GM23338 (cell line): ENCODE measurements at regions not wholly inside any gene's neighbourhood (a gene's known extent, or its start where the extent isn't known, plus 50 kb on each side); places are given as distances from the start of the nearest gene placed in this dataset.

Source experiments
- ATAC-seq: fragments of 200-7000 bp; cut with Tn5 transposase; 3 replicates; pipeline ENCODE4 v1.9.1; 2020
- DNase-seq: peaks from one replicate; pipeline ENCODE4 v3.0.0-alpha.2; 2015; ENCODE audit warnings: low spot score
- H2AFZ ChIP-seq: fragments of 200-600 bp; sonication (generic); 2 replicates; pipeline ENCODE4 v1.8.0; 2016; ENCODE audit warnings: antibody characterized with exemption, mild to moderate bottlenecking, moderate library complexity
- H3F3A ChIP-seq: fragments of 200-600 bp; sonication (generic); replicated peaks from 2 replicates; pipeline ENCODE4 v1.8.0; 2017; ENCODE audit warnings: antibody characterized with exemption, mixed run types, low read depth
- H3K27ac ChIP-seq: fragments of 200-600 bp; sonication (generic); 2 replicates; pipeline ENCODE4 v1.6.1; 2016; ENCODE audit warnings: low read depth
- H3K27me3 ChIP-seq: fragments of 200-600 bp; sonication (generic); 2 replicates; pipeline ENCODE4 v1.8.0; 2016; ENCODE audit warnings: mild to moderate bottlenecking, mixed run types, moderate library complexity; ENCODE audit not compliant: insufficient read depth
- H3K36me3 ChIP-seq: fragments of 200-600 bp; sonication (generic); 2 replicates; pipeline ENCODE4 v1.8.0; 2016; ENCODE audit warnings: mild to moderate bottlenecking; ENCODE audit not compliant: insufficient read depth
- H3K4me1 ChIP-seq: fragments of 200-600 bp; sonication (generic); 2 replicates; pipeline ENCODE4 v1.8.0; 2016; ENCODE audit warnings: mild to moderate bottlenecking, moderate library complexity; ENCODE audit not compliant: insufficient read depth
- H3K4me2 ChIP-seq: fragments of 200-600 bp; sonication (generic); 2 replicates; pipeline ENCODE4 v1.7.1; 2017; ENCODE audit warnings: mixed run types
- H3K4me3 ChIP-seq: fragments of 200-600 bp; sonication (generic); 2 replicates; pipeline ENCODE4 v1.6.1; 2016; ENCODE audit warnings: mixed run types
- H3K79me2 ChIP-seq: fragments of 200-600 bp; sonication (generic); replicated peaks from 2 replicates; pipeline ENCODE4 v1.8.0; 2017; ENCODE audit warnings: mild to moderate bottlenecking; ENCODE audit not compliant: insufficient read depth
- H3K9me2 ChIP-seq: fragments of 200-600 bp; sonication (generic); 2 replicates; pipeline ENCODE4 v1.8.0; 2017; ENCODE audit not compliant: insufficient read depth
- H4K20me1 ChIP-seq: fragments of 200-600 bp; sonication (generic); replicated peaks from 2 replicates; pipeline ENCODE4 v1.8.0; 2017; ENCODE audit warnings: mild to moderate bottlenecking; ENCODE audit not compliant: insufficient read depth
- H3K27ac Mint-ChIP-seq: 2 replicates; pipeline ENCODE4 v1.8.0; 2020; ENCODE audit warnings: inconsistent platforms, mild to moderate bottlenecking, moderate library complexity, mixed read lengths
- H3K27me3 Mint-ChIP-seq: 3 replicates; pipeline ENCODE4 v1.8.0; 2022; ENCODE audit warnings: low read depth, mild to moderate bottlenecking, moderate library complexity, mixed read lengths, inconsistent platforms; ENCODE audit not compliant: insufficient read depth, poor library complexity
- H3K36me3 Mint-ChIP-seq: 3 replicates; pipeline ENCODE4 v1.8.0; 2021; ENCODE audit warnings: low read depth, mild to moderate bottlenecking, inconsistent platforms, moderate library complexity, mixed read lengths
- H3K4me1 Mint-ChIP-seq: 3 replicates; pipeline ENCODE4 v1.8.0; 2020; ENCODE audit warnings: mild to moderate bottlenecking, inconsistent platforms, mixed read lengths
- H3K4me3 Mint-ChIP-seq: 3 replicates; pipeline ENCODE4 v1.8.0; 2021; ENCODE audit warnings: moderate library complexity, mild to moderate bottlenecking, inconsistent platforms, mixed read lengths
- H3K9me3 Mint-ChIP-seq: 3 replicates; pipeline ENCODE4 v1.8.0; 2020; ENCODE audit warnings: moderate library complexity, mild to moderate bottlenecking, inconsistent platforms, mixed read lengths
- CREB1 ChIP-seq: fragments of 250-450 bp; sonication (Bioruptor Pico); IDR thresholded peaks from 2 replicates; pipeline ENCODE4 v1.5.0; 2020; ENCODE audit warnings: low read depth, mild to moderate bottlenecking, moderate library complexity
- ETS1 ChIP-seq: IDR thresholded peaks from 2 replicates; pipeline ENCODE4 v1.6.1; 2016; ENCODE audit warnings: antibody characterized with exemption
- EZH2 ChIP-seq: fragments of 200-600 bp; sonication (generic); IDR thresholded peaks from one replicate; pipeline ENCODE4 v1.8.0; 2017; ENCODE audit warnings: antibody characterized with exemption, mild to moderate bottlenecking, low read depth; ENCODE audit not compliant: unreplicated experiment
- EZH2phosphoT487 ChIP-seq: fragments of 200-600 bp; sonication (generic); IDR thresholded peaks from one replicate; pipeline ENCODE4 v1.8.1; 2018; ENCODE audit warnings: antibody characterized with exemption; ENCODE audit not compliant: unreplicated experiment
- JUNB ChIP-seq: IDR thresholded peaks from one replicate; pipeline ENCODE4 v1.6.1; 2016; ENCODE audit warnings: antibody characterized with exemption; ENCODE audit not compliant: unreplicated experiment
- NANOG ChIP-seq: IDR thresholded peaks from 2 replicates; pipeline ENCODE4 v1.6.1; 2016; ENCODE audit warnings: antibody characterized with exemption, borderline replicate concordance
- POLR2AphosphoS5 ChIP-seq: IDR thresholded peaks from 2 replicates; pipeline ENCODE4 v1.6.1; 2016; ENCODE audit warnings: antibody characterized with exemption, low read depth
- STAT1 ChIP-seq: IDR thresholded peaks from one replicate; pipeline ENCODE4 v1.6.1; 2016; ENCODE audit warnings: antibody characterized with exemption; ENCODE audit not compliant: unreplicated experiment
- ZNF114 ChIP-seq: fragments of 250-450 bp; sonication (Bioruptor Pico); IDR thresholded peaks from 2 replicates; pipeline ENCODE4 v1.5.0; 2020; ENCODE audit warnings: mild to moderate bottlenecking, moderate library complexity
- ZNF331 ChIP-seq: fragments of 250-450 bp; sonication (Bioruptor Pico); IDR thresholded peaks from 2 replicates; pipeline ENCODE4 v1.5.0; 2020; ENCODE audit warnings: low read depth, mild to moderate bottlenecking, moderate library complexity
- TF ChIP-seq, protein P1 (sequence below): IDR thresholded peaks from one replicate; pipeline ENCODE4 v1.6.1; 2018; ENCODE audit warnings: antibody characterized with exemption; ENCODE audit not compliant: unreplicated experiment
- TF ChIP-seq, protein P2 (sequence below), 2 experiments: fragments of 200-600 bp in 1 of 2; sonication (generic) in 1 of 2; conservative IDR thresholded peaks; 2 replicates each; pipeline versions ENCODE4 v1.5.1 to v1.6.1; 2016 to 2017; ENCODE audit warnings: antibody characterized with exemption in 2 of 2, low read depth in 2 of 2, mild to moderate bottlenecking in 2 of 2, moderate library complexity in 1 of 2
- TF ChIP-seq, protein P3 (sequence below): fragments of 250-450 bp; sonication (Bioruptor Pico); IDR thresholded peaks from 2 replicates; pipeline ENCODE4 v1.5.0; 2020; ENCODE audit warnings: mild to moderate bottlenecking, moderate library complexity

DNA sequence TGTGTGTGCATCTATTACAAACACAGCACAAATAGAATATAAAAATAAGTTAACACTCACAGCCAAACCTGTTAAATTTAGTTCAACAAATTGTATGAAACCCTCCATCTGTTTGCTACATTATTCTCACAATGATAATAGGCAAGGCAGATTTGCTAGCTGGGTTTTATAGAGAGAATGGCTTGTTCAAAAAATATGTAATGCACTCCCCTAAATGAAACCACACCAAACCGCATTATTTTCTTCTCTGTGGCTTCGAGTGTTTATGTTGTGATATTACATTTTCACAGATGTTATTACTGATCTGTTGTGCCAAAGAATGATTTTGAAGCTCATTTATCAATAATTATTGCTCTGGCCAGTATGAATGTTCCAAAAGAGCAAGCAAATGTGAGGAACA is 92.9 kb downstream of the SPATA31D1 start:
- H3K4me1 ChIP-seq: peaks cover 7% of the 10 kb centered on the region; the same call in 1 of the 2 replicates
- H3K4me2 ChIP-seq: no peak overlapping the region
- ATAC-seq (no peak), DNase-seq (no peak)
- no peak for TF ChIP-seq STAT1
- TF ChIP-seq JUNB: no peak
- TF ChIP-seq POLR2AphosphoS5: no peak
- no peak for TF ChIP-seq ETS1
- TF ChIP-seq EZH2: no peak
- no peak for TF ChIP-seq EZH2phosphoT487
- TF ChIP-seq, protein P1, sequence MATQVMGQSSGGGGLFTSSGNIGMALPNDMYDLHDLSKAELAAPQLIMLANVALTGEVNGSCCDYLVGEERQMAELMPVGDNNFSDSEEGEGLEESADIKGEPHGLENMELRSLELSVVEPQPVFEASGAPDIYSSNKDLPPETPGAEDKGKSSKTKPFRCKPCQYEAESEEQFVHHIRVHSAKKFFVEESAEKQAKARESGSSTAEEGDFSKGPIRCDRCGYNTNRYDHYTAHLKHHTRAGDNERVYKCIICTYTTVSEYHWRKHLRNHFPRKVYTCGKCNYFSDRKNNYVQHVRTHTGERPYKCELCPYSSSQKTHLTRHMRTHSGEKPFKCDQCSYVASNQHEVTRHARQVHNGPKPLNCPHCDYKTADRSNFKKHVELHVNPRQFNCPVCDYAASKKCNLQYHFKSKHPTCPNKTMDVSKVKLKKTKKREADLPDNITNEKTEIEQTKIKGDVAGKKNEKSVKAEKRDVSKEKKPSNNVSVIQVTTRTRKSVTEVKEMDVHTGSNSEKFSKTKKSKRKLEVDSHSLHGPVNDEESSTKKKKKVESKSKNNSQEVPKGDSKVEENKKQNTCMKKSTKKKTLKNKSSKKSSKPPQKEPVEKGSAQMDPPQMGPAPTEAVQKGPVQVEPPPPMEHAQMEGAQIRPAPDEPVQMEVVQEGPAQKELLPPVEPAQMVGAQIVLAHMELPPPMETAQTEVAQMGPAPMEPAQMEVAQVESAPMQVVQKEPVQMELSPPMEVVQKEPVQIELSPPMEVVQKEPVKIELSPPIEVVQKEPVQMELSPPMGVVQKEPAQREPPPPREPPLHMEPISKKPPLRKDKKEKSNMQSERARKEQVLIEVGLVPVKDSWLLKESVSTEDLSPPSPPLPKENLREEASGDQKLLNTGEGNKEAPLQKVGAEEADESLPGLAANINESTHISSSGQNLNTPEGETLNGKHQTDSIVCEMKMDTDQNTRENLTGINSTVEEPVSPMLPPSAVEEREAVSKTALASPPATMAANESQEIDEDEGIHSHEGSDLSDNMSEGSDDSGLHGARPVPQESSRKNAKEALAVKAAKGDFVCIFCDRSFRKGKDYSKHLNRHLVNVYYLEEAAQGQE: no peak
- TF ChIP-seq, protein P2, sequence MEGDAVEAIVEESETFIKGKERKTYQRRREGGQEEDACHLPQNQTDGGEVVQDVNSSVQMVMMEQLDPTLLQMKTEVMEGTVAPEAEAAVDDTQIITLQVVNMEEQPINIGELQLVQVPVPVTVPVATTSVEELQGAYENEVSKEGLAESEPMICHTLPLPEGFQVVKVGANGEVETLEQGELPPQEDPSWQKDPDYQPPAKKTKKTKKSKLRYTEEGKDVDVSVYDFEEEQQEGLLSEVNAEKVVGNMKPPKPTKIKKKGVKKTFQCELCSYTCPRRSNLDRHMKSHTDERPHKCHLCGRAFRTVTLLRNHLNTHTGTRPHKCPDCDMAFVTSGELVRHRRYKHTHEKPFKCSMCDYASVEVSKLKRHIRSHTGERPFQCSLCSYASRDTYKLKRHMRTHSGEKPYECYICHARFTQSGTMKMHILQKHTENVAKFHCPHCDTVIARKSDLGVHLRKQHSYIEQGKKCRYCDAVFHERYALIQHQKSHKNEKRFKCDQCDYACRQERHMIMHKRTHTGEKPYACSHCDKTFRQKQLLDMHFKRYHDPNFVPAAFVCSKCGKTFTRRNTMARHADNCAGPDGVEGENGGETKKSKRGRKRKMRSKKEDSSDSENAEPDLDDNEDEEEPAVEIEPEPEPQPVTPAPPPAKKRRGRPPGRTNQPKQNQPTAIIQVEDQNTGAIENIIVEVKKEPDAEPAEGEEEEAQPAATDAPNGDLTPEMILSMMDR (conservative IDR thresholded peaks at IDR 0.05; ENCODE audit: low read depth in 2 of 2): no peak
- TF ChIP-seq NANOG: no peak
- TF ChIP-seq, protein P3, sequence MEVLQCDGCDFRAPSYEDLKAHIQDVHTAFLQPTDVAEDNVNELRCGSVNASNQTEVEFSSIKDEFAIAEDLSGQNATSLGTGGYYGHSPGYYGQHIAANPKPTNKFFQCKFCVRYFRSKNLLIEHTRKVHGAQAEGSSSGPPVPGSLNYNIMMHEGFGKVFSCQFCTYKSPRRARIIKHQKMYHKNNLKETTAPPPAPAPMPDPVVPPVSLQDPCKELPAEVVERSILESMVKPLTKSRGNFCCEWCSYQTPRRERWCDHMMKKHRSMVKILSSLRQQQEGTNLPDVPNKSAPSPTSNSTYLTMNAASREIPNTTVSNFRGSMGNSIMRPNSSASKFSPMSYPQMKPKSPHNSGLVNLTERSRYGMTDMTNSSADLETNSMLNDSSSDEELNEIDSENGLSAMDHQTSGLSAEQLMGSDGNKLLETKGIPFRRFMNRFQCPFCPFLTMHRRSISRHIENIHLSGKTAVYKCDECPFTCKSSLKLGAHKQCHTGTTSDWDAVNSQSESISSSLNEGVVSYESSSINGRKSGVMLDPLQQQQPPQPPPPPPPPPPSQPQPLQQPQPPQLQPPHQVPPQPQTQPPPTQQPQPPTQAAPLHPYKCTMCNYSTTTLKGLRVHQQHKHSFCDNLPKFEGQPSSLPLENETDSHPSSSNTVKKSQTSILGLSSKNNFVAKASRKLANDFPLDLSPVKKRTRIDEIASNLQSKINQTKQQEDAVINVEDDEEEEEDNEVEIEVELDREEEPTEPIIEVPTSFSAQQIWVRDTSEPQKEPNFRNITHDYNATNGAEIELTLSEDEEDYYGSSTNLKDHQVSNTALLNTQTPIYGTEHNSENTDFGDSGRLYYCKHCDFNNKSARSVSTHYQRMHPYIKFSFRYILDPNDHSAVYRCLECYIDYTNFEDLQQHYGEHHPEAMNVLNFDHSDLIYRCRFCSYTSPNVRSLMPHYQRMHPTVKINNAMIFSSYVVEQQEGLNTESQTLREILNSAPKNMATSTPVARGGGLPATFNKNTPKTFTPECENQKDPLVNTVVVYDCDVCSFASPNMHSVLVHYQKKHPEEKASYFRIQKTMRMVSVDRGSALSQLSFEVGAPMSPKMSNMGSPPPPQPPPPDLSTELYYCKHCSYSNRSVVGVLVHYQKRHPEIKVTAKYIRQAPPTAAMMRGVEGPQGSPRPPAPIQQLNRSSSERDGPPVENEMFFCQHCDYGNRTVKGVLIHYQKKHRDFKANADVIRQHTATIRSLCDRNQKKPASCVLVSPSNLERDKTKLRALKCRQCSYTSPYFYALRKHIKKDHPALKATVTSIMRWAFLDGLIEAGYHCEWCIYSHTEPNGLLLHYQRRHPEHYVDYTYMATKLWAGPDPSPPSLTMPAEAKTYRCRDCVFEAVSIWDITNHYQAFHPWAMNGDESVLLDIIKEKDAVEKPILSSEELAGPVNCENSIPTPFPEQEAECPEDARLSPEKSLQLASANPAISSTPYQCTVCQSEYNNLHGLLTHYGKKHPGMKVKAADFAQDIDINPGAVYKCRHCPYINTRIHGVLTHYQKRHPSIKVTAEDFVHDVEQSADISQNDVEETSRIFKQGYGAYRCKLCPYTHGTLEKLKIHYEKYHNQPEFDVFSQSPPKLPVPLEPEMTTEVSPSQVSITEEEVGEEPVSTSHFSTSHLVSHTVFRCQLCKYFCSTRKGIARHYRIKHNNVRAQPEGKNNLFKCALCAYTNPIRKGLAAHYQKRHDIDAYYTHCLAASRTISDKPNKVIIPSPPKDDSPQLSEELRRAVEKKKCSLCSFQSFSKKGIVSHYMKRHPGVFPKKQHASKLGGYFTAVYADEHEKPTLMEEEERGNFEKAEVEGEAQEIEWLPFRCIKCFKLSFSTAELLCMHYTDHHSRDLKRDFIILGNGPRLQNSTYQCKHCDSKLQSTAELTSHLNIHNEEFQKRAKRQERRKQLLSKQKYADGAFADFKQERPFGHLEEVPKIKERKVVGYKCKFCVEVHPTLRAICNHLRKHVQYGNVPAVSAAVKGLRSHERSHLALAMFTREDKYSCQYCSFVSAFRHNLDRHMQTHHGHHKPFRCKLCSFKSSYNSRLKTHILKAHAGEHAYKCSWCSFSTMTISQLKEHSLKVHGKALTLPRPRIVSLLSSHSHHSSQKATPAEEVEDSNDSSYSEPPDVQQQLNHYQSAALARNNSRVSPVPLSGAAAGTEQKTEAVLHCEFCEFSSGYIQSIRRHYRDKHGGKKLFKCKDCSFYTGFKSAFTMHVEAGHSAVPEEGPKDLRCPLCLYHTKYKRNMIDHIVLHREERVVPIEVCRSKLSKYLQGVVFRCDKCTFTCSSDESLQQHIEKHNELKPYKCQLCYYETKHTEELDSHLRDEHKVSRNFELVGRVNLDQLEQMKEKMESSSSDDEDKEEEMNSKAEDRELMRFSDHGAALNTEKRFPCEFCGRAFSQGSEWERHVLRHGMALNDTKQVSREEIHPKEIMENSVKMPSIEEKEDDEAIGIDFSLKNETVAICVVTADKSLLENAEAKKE (CRISPR knock-in tag): no peak
- TF ChIP-seq ZNF114 (CRISPR knock-in tag): no peak
- TF ChIP-seq ZNF331: no peak
- no peak for TF ChIP-seq CREB1 (CRISPR knock-in tag)
- no peak overlapping the region for H2AFZ ChIP-seq
- Mint-ChIP-seq H3K4me1 (peaks cover 9% of the 10 kb centered on the region), H3K4me3 (no peak overlapping the region), H3K9me3 (no peaks in the 10 kb centered on the region), H3K36me3 (no peaks in the 10 kb centered on the region), H3K27me3 (peaks cover 5% of the 10 kb centered on the region), H3K27ac (no peak overlapping the region)
- H3K27ac ChIP-seq: no peak overlapping the region
- no peaks in the 10 kb centered on the region for H3F3A ChIP-seq
- H3K79me2 ChIP-seq: no peaks in the 10 kb centered on the region
- no peaks in the 10 kb centered on the region for H3K36me3 ChIP-seq
- H4K20me1 ChIP-seq: no peaks in the 10 kb centered on the region
- H3K27me3 ChIP-seq: no peaks in the 10 kb centered on the region
- H3K4me3 ChIP-seq: no peak overlapping the region
- H3K9me2 ChIP-seq: no peaks in the 10 kb centered on the region
